ENCODE measurements at regions not wholly inside any gene's neighbourhood (a gene's known extent, or its start where the extent isn't known, plus 50 kb on each side); places are given as distances from the start of the nearest gene placed in this dataset.

DNA sequence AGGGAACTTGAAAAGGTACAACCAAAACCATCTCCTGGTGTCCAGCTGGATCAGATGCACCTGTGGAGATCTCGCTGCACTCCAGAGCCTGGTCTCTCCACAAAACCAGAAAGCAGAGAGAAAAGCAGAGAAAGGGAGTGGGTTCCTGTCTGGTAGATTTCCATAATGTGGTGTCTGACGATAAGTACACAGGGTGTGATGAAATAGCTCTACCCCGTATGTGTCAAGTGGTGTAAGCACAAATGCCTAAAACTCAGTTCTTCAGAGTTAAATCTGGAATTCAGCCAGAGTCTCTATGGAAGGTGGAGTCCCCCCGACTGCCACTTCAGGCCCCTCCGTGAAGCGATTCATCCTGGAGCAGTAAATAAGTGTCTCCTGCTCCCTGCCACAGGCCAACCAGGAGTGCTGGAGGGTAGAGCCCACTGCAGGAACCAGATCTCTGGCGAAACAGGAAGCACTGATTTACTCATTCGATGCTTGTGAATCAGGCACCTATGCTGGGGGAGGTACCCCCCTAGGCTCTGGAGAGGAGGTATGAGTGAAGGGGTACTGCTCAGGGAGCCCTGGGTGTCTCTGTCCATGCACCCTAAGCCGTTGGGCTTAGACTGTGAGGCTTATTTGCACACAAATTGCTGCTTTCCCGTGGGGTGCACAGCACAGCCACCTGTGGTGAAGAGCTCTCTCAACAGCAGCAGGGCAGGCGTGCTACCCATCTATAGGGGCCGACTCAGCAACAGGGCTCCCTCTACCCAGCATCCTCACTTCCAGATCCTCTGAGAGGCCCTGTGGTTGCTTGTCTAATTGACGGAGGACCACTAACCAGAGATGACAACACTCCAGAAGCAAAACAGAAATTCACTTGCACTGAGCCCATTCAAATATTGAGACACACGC, 97.1 kb upstream of the MYOCD start:
- Histone ChIP-seq H2BK5ac (ENCODE audit: insufficient read length, low read length) (no peak overlapping the region), H3K79me1 (ENCODE audit: insufficient read depth, low read depth, low read length, poor library complexity, severe bottlenecking) (no peaks in the 10 kb centered on the region), H2AFZ (ENCODE audit: low read length) (no peak overlapping the region), H2BK12ac (ENCODE audit: insufficient read length, low read depth, low read length) (no peak overlapping the region), H3K23me2 (ENCODE audit: insufficient read length, low read depth, low read length, poor library complexity, severe bottlenecking) (no peaks in the 10 kb centered on the region), H3K18ac (ENCODE audit: insufficient read length, low read depth, low read length) (no peak overlapping the region), H4K8ac (replicated peaks; ENCODE audit: insufficient read length, low read depth, low read length) (no peak overlapping the region), H3K14ac (ENCODE audit: insufficient read depth, low read length) (no peak overlapping the region), H2BK15ac (ENCODE audit: low read depth, low read length) (no peak overlapping the region), H3T11ph (ENCODE audit: low read length) (no peak overlapping the region), H3K56ac (ENCODE audit: insufficient read length, low read depth, low read length) (no peak overlapping the region), H4K20me1 (ENCODE audit: control insufficient read depth, insufficient read depth, insufficient read length) (no peaks in the 10 kb centered on the region), H3K4me1 (ENCODE audit: insufficient read depth, low read length) (no peaks in the 10 kb centered on the region), H3K4ac (ENCODE audit: low read depth, low read length) (no peak overlapping the region), H2BK20ac (ENCODE audit: low read depth, low read length, poor library complexity, severe bottlenecking) (no peak overlapping the region), H4K5ac (ENCODE audit: insufficient read length, low read depth, low read length) (no peak overlapping the region), H3K9me3 (ENCODE audit: control insufficient read depth, low read depth, low read length) (no peaks in the 10 kb centered on the region), H2BK120ac (ENCODE audit: low read depth, low read length, poor library complexity, severe bottlenecking) (no peak overlapping the region), H3K9ac (ENCODE audit: extremely low read depth, insufficient read length, low read length) (no peak overlapping the region), H3K27me3 (ENCODE audit: insufficient read depth, low read length) (no peaks in the 10 kb centered on the region), H3K23ac (ENCODE audit: insufficient read length, low read depth, low read length) (no peak overlapping the region), H3K4me2 (ENCODE audit: insufficient read depth, insufficient read length, low read length) (no peak overlapping the region), H2AK5ac (ENCODE audit: insufficient read length, low read length) (no peak overlapping the region), H3K27ac (ENCODE audit: insufficient read length, low read depth, low read length) (no peak overlapping the region), H3K79me2 (ENCODE audit: insufficient read depth, low read length) (no peaks in the 10 kb centered on the region), H4K91ac (ENCODE audit: insufficient read length, low read depth, low read length) (no peak overlapping the region)
- Mint-ChIP-seq H3K9me3 (no peaks in the 10 kb centered on the region), H3K27me3 (ENCODE audit: low read depth) (no peaks in the 10 kb centered on the region), H3K27ac (no peak overlapping the region; a peak in 1 of 7 replicates), H3K4me1 (peaks cover 17 to 23% of the 10 kb centered on the region in 2 experiments), H3K4me3 (no peak overlapping the region), H3K36me3 (ENCODE audit: insufficient read depth in 1 of 3, low read depth in 3 of 3) (no peaks in the 10 kb centered on the region)
- TF ChIP-seq, protein P1, sequence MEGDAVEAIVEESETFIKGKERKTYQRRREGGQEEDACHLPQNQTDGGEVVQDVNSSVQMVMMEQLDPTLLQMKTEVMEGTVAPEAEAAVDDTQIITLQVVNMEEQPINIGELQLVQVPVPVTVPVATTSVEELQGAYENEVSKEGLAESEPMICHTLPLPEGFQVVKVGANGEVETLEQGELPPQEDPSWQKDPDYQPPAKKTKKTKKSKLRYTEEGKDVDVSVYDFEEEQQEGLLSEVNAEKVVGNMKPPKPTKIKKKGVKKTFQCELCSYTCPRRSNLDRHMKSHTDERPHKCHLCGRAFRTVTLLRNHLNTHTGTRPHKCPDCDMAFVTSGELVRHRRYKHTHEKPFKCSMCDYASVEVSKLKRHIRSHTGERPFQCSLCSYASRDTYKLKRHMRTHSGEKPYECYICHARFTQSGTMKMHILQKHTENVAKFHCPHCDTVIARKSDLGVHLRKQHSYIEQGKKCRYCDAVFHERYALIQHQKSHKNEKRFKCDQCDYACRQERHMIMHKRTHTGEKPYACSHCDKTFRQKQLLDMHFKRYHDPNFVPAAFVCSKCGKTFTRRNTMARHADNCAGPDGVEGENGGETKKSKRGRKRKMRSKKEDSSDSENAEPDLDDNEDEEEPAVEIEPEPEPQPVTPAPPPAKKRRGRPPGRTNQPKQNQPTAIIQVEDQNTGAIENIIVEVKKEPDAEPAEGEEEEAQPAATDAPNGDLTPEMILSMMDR (conservative IDR thresholded peaks at IDR 0.05) = no peak
- no peak for DNase-seq
- whole genome bisulfite sequencing (ENCODE audit: extremely low coverage, insufficient read length, low lambda C conversion rate) = no CpG with 5 or more reads among the region's 14 CpGs

Data from H9 (cell line).